WTC11 (cell line): ENCODE measurements at regions not wholly inside any gene's neighbourhood (a gene's known extent, or its start where the extent isn't known, plus 50 kb on each side); places are given as distances from the start of the nearest gene placed in this dataset.

Experiments
- ELF4 ChIP-seq: sonication (generic); formaldehyde crosslinking; IDR thresholded peaks from 2 replicates; pipeline ENCODE4 v1.8.1; 2022; ENCODE audit warnings: low read depth, mild to moderate bottlenecking, moderate library complexity, missing genetic modification reagents
- JUN ChIP-seq: sonication (generic); formaldehyde crosslinking; IDR thresholded peaks from 2 replicates; pipeline ENCODE4 v1.8.0; 2023; ENCODE audit warnings: mild to moderate bottlenecking, missing genetic modification reagents
- TEAD4 ChIP-seq: sonication (generic); formaldehyde crosslinking; IDR thresholded peaks from 2 replicates; pipeline ENCODE4 v1.8.0; 2022; ENCODE audit warnings: mild to moderate bottlenecking, missing genetic modification reagents
- ZNF416 ChIP-seq: fragments of 250-450 bp; sonication (Bioruptor Pico); IDR thresholded peaks from 2 replicates; pipeline ENCODE4 v1.9.0; 2021; ENCODE audit warnings: mild to moderate bottlenecking, inconsistent platforms
- TF ChIP-seq, protein P1 (sequence below): fragments of 200-600 bp; IDR thresholded peaks from 2 replicates; pipeline ENCODE4 v1.8.0; 2022; ENCODE audit warnings: antibody characterized with exemption
- TF ChIP-seq, protein P2 (sequence below): sonication (generic); formaldehyde crosslinking; IDR thresholded peaks from 2 replicates; pipeline ENCODE4 v1.8.0; 2023; ENCODE audit warnings: mild to moderate bottlenecking, missing genetic modification reagents
- TF ChIP-seq, protein P3 (sequence below): sonication (generic); formaldehyde crosslinking; IDR thresholded peaks from 2 replicates; pipeline ENCODE4 v1.8.1; 2023; ENCODE audit warnings: mild to moderate bottlenecking, missing genetic modification reagents, borderline replicate concordance
- TF ChIP-seq, protein P4 (sequence below): sonication (generic); formaldehyde crosslinking; IDR thresholded peaks from 2 replicates; pipeline ENCODE4 v1.8.1; 2023; ENCODE audit warnings: mild to moderate bottlenecking, missing genetic modification reagents
- TF ChIP-seq, protein P5 (sequence below): sonication (generic); formaldehyde crosslinking; IDR thresholded peaks from 2 replicates; pipeline ENCODE4 v1.8.0; 2022; ENCODE audit warnings: mild to moderate bottlenecking, missing genetic modification reagents

DNA sequence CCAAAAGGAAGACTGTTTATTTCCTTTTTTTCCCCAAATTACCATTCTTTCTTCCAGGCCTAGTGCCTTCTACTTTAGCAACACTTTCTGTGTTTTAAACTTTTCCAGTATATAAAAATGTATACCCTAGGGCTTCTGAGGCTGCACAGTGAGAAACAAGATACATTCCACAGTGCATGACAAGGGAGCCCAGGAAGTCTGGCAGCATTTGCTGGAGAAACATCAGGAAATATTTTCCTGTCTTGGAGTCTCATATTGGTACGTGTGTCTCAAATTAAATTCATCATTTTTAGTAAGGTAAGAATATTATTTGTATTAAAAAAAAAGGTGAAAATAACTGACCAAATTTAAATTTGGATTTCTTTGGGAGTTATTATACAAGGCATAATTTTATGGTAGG, 662.6 kb downstream of the RFPL4B start:
- TF ChIP-seq, protein P1, sequence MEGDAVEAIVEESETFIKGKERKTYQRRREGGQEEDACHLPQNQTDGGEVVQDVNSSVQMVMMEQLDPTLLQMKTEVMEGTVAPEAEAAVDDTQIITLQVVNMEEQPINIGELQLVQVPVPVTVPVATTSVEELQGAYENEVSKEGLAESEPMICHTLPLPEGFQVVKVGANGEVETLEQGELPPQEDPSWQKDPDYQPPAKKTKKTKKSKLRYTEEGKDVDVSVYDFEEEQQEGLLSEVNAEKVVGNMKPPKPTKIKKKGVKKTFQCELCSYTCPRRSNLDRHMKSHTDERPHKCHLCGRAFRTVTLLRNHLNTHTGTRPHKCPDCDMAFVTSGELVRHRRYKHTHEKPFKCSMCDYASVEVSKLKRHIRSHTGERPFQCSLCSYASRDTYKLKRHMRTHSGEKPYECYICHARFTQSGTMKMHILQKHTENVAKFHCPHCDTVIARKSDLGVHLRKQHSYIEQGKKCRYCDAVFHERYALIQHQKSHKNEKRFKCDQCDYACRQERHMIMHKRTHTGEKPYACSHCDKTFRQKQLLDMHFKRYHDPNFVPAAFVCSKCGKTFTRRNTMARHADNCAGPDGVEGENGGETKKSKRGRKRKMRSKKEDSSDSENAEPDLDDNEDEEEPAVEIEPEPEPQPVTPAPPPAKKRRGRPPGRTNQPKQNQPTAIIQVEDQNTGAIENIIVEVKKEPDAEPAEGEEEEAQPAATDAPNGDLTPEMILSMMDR = no peak
- TF ChIP-seq, protein P2, sequence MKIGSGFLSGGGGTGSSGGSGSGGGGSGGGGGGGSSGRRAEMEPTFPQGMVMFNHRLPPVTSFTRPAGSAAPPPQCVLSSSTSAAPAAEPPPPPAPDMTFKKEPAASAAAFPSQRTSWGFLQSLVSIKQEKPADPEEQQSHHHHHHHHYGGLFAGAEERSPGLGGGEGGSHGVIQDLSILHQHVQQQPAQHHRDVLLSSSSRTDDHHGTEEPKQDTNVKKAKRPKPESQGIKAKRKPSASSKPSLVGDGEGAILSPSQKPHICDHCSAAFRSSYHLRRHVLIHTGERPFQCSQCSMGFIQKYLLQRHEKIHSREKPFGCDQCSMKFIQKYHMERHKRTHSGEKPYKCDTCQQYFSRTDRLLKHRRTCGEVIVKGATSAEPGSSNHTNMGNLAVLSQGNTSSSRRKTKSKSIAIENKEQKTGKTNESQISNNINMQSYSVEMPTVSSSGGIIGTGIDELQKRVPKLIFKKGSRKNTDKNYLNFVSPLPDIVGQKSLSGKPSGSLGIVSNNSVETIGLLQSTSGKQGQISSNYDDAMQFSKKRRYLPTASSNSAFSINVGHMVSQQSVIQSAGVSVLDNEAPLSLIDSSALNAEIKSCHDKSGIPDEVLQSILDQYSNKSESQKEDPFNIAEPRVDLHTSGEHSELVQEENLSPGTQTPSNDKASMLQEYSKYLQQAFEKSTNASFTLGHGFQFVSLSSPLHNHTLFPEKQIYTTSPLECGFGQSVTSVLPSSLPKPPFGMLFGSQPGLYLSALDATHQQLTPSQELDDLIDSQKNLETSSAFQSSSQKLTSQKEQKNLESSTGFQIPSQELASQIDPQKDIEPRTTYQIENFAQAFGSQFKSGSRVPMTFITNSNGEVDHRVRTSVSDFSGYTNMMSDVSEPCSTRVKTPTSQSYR (CRISPR knock-in tag) = no peak
- TF ChIP-seq, protein P3, sequence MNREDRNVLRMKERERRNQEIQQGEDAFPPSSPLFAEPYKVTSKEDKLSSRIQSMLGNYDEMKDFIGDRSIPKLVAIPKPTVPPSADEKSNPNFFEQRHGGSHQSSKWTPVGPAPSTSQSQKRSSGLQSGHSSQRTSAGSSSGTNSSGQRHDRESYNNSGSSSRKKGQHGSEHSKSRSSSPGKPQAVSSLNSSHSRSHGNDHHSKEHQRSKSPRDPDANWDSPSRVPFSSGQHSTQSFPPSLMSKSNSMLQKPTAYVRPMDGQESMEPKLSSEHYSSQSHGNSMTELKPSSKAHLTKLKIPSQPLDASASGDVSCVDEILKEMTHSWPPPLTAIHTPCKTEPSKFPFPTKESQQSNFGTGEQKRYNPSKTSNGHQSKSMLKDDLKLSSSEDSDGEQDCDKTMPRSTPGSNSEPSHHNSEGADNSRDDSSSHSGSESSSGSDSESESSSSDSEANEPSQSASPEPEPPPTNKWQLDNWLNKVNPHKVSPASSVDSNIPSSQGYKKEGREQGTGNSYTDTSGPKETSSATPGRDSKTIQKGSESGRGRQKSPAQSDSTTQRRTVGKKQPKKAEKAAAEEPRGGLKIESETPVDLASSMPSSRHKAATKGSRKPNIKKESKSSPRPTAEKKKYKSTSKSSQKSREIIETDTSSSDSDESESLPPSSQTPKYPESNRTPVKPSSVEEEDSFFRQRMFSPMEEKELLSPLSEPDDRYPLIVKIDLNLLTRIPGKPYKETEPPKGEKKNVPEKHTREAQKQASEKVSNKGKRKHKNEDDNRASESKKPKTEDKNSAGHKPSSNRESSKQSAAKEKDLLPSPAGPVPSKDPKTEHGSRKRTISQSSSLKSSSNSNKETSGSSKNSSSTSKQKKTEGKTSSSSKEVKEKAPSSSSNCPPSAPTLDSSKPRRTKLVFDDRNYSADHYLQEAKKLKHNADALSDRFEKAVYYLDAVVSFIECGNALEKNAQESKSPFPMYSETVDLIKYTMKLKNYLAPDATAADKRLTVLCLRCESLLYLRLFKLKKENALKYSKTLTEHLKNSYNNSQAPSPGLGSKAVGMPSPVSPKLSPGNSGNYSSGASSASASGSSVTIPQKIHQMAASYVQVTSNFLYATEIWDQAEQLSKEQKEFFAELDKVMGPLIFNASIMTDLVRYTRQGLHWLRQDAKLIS (CRISPR knock-in tag) = no peak
- TF ChIP-seq, protein P4, sequence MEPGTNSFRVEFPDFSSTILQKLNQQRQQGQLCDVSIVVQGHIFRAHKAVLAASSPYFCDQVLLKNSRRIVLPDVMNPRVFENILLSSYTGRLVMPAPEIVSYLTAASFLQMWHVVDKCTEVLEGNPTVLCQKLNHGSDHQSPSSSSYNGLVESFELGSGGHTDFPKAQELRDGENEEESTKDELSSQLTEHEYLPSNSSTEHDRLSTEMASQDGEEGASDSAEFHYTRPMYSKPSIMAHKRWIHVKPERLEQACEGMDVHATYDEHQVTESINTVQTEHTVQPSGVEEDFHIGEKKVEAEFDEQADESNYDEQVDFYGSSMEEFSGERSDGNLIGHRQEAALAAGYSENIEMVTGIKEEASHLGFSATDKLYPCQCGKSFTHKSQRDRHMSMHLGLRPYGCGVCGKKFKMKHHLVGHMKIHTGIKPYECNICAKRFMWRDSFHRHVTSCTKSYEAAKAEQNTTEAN (CRISPR knock-in tag) = no peak
- TF ChIP-seq ELF4 (no peak), ZNF416 (CRISPR knock-in tag) (no peak), TEAD4 (CRISPR knock-in tag) (no peak), JUN (no peak)
- TF ChIP-seq, protein P5, sequence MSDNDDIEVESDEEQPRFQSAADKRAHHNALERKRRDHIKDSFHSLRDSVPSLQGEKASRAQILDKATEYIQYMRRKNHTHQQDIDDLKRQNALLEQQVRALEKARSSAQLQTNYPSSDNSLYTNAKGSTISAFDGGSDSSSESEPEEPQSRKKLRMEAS (CRISPR knock-in tag) = no peak
